ENCODE measurements at regions not wholly inside any gene's neighbourhood (a gene's known extent, or its start where the extent isn't known, plus 50 kb on each side); places are given as distances from the start of the nearest gene placed in this dataset.
"Not testable (repeated sequence)": the region's sequence is repeated elsewhere in the genome, so short reads cannot be mapped to it uniquely, and the experiment has no call there.

DNA sequence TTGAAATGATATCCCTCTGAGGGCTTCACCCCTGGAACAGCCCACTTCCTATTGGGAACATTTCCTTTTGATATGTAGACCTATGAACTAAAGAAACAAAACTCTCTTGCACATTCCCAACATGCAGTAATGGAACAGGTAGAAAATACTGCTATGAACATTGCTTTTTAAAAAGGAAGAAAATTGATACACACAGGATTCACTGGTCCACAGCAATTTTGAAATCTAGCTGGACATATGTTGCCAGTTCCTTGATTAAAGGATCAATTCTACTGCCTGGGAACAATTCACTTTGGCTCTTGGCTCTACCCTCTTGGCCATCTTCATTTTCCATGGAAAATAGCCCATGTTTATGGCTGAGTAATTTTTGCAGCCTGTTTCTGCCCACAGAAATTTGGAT, 74.9 kb upstream of the ZNF280D start:
- no peak for DNase-seq

DNA sequence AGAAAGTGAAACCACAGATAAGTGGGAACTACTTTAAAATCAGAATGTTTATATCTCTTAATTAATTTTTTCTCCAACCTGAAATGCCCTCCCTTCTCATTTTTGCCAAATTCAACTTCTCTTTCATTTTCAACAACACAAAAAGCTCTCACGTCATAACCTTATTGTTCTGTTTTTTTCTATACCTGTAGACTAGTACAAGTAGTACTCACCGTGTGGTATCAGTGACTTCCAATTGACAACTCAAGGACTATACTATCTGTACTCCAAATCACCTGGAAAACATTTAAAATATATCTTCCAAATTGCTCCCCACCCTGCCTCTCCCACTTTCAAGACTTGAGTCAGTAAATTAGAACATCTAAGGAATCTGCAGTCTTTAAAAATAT, 72.8 kb upstream of the ZNF280D start:
- DNase-seq = no peak

DNA sequence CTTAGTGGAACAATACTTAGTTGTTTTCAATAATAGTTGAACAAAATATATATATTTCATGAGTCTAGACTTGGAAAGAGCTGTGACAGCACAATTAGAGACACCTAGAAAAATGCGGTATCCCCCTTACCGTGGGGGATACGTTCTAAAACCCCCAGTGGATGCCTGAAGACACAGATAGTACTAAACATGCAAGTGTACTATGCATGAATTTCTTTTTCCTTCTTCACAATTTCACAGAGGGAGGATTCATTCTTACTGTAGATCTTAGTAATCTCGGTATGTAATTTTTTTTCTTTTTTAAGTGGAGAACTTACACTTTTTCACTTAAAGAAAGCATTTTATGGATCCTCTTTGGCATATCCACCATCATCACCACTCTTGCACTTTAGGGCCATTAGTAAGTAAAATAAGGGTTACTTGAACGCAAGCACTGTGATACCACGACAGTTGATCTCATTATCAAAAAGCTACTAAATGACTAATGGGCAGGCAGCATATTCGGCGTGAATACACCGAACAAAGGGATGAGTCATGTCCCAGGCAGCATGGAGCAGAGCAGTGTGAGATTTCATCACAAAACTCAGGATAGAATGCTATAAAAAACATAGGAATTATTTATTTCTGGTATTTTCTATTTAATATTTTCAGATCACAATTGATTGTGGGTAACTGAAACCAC, 72.3 kb upstream of the ZNF280D start:
- DNase-seq = peak; percentile 24

DNA sequence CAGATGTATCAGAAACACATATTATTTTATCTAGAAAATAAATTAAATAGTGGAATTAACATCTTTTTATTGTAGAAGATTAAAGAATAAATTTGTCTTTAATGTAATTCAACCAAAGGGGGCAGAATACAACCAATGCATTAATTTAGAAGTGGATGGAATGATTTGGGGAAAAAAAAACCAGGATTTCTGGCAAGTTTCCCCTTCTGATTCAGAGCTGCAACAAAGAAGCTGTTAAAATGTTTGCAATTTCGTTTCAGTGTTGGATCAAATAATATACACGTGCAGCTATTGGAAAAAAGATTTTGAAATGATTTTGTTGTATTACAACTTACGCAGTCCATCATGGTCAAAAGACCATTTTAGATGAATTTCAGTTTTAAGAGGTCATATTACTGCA, 71.6 kb upstream of the ZNF280D start:
- DNase-seq = no peak

DNA sequence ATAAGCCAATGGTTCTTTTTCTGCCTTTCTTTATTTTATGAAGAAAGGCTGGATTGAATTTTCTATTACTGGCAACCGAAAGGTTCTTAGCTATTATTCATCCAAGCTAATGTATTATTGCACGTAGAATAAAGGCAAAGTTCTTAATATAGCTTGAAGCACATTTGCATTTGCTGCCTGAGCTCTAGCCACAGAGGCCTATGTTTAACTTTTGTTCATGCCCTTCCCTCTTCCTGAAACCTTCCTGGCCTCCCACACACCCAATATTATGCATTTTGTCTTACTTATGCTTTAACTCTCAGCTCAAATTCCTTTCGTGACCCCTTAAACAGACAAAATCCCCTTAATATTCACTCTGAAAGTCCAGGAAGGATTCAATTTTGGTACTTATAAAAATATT, 71.0 kb upstream of the ZNF280D start:
- no peak for DNase-seq

DNA sequence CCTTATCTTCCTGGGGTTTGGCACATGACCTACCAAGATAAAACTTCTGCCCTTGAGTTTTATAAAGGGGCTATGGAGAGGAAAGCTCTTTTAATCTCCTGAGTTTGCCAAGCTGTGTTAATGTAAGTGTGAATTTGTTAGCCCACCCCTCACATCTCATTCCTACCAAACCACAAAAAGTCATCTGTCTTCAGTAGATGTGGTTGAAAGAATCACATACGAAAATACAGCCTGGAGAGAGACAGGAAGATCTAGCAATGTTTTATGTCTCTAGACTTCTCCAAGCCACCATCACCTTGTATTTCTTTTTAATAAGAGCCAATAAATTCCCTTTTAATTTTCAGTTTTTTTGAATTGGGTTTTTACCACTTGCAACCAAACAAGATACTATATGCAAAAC, 68.9 kb upstream of the ZNF280D start:
- DNase-seq = no peak

DNA sequence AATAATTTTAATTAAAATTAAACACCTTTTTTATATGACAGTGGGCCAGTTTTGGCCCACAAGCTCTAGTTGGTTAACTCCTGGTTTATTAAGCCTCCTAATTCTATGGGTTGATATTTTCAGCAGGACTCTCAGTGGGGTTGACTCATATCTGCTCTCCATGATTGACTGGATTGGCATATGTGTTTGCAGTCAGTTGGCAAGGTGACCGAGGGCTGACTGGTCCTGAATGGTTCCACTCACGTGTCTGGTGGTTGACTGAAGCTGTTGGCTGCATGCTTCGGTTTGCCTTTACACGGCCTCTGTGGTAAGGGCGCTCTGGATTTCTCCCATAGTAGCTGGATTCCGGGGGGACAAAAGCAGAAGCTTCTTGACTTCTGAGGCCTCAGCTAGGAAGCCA, 65.3 kb upstream of the ZNF280D start:
- DNase-seq = peak; percentile 48

DNA sequence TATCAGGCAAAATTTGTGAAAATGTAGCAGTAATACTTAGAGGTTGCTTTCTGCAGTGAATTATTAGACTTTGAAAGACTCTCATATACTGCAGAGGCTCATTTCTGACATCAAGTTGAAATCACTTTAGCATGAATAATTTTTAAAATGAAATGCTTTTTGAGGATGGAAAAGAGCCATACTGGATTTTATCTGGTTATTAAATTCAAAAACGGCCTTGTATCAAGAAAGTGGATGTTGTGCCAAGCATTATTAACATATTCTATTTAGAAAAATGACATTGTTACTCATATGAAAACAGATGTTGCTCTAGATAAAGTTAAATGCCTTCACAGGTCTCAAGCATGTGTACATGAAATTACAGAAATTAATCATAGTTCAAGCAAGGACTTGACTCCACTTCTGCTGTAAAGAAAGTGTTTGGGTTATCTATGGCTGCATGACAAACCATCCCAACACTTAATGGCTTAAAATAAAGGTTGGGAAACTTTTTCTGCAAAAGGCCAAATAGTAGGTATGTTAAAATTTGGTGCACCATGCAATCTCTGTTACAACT, 64.5 kb upstream of the ZNF280D start:
- DNase-seq = no peak

DNA sequence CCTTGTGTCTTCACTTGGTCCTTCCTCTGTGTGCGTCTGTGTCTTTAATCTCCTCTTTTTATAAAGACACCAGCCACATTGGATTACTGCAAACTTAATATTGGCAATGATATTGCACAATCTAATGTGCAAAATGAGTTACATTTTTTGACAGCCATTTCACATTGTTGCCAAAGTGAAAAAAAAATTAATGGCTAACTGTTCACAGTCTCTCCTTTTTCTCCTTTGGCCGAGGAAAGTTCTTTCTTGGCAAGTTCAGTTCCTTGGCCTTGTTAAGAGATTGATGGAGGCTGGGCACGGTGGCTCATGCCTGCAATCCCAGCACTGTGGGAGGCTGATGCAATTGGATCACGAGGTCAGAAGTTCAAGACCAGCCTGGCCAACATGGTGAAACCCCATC, 62.2 kb upstream of the ZNF280D start:
- DNase-seq = no peak

DNA sequence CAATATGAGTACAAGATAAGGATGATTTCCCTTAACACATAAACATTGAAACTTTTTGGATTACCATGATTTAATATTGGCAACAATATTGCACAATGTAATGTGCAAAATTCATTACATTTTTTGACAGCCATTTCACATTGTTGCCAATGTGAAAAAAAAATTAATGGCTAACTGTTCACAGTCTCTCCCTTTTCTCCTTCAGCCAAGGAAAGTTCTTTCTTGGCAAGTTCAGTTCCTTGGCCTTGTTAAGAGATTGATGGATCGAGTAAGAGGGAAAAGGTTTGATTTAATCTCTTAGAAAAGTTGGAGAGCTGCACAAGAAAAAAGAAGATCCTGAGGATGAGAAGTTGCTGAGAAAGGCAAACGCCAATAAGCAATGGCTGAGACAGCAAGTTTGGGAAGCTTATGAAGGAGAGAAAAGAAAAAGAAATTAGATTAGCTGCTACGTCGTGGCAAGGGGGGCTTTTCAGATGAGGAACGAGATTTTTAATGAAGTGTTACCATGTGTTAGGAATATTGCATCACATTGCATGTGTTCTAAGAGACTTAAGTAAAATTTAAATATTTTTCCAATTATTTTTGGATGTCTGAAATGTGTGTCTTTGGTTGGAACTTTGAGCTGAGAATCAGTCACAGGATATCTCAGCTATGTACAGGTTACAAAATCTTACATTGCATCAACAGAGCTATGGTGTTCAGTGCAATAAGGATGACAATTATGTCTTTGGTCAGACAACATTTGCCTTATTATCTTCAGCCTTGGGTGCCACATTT, 61.4 kb upstream of the ZNF280D start:
- no peak for DNase-seq

DNA sequence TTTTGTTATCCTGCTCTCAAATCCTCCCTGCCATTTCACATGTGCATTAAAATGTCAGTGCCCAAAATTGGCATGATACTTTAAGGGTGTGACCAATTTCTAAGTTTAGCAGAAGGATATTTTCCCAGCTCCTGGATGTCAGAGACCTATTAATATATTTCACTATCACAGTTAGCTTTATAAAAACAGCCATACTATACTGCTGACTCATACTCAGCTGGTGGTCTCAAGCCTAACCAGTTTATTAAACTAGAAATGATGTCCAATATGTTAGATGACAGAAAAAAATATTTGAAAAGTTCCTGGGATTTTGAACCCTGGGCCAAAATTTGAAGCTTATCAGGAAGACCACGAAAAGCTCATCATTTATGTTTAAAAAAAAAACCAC, 60.9 kb upstream of the ZNF280D start:
- DNase-seq = no peak

DNA sequence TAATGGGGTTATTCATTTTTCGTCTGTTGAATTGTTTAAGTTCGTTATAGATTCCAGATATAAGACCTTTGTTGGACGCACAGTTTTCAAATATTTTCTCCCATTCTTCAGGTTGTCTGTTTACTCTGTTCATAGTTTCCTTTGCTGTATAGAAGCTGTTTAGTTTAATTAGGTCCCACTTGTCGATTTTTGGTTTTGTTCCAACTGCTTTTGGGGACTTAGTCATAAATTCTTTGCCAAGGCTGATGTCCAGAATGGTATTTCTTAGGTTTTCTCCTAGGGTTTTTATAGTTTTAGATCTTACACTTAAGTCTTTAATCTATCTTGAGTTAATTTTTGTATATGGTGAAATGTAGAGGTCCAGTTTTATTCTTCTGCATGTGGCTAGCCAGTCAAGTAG, 58.9 kb upstream of the ZNF280D start:
- DNase-seq = no peak

DNA sequence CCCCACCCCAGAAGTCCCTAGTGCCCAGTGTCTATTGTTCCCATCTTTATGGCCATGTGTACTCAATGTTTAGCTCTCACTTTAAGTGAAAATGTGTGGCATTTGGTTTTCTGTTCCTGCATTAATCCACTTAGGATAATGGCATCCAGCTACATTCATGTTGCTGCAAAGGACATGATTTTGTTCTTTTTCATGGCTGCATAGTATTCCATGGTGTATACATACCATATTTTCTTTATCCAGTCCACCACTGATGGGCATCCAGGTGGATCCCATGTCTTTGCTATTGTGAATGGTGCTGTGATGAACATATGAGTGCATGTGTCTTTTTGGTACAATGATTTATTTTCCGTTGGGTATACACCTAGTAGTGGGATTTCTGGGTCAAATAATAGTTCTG, 58.2 kb upstream of the ZNF280D start:
- not testable (repeated sequence) for DNase-seq

DNA sequence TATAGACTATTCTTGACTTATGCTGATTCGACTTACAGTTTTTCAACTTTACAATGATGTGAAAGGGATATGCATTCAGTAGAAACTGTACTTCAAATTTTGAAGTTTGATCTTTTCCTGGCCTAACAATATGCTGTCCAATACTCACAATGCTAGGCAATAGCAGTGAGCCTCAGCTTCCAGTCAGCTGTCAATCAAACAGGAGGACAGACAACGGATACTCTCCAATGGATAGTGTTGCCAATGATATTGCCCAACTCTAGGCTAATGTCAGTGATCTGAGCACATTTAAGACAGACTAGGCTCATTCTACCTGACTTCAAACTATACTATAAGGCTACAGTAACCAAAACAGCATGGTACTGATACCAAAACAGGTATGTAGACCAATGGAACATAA, 55.0 kb upstream of the ZNF280D start:
- no peak for DNase-seq

DNA sequence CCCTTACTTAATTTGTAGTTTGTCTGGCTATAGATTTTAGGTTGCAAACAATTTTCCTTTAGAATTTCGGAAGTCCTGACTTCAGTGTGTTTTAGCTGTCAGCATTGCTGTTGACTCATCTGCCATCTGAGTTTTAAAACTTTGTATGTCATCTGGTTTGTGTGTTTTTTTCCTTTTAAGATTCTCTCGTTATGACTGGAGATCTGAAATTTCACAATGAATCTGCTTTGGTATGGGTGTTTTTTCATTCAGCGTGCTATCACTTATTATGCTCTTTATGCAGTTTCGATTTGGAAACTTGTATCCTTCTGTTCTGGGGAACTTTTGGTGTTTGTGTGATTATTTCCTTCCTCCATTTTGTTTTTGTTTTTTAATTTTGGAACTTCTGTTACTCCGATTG, 53.7 kb upstream of the ZNF280D start:
- DNase-seq = no peak

DNA sequence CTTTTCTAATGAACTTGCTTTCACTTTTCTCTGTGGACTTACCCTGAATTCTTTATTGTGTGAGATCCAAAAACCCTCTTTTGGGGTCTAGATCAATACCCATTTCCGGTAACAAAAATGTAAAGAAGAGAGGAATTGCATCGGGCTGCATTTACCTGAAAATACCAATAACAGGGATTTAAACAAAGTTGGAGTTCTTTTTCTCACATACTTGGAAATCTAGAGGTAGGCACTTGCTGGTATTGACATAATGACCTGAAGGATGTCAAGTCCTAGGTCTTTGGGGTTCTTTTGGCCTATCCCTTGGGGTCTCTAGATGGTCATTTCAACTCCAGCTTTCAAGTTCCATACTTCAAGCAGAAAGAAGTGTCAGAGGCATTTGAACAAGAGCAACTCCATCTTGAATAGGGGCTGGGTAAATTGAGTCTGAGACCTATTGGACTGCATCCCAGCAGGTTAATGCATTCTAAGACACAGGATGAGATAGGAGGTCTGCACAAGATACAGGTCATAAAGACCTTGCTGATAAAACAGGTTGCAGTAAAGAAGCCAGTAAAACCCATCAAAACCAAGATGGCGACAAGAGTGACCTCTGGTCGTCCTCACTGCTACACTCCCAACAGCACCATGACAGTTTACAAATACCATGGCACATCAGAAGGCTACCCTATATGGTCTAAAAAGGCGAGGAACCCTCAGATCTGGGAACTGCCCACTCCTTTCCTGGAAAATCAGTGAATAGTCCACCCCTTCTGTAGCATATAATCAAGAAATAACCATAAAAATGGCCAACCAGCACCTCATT, 50.8 kb upstream of the ZNF280D start:
- no peak for DNase-seq

DNA sequence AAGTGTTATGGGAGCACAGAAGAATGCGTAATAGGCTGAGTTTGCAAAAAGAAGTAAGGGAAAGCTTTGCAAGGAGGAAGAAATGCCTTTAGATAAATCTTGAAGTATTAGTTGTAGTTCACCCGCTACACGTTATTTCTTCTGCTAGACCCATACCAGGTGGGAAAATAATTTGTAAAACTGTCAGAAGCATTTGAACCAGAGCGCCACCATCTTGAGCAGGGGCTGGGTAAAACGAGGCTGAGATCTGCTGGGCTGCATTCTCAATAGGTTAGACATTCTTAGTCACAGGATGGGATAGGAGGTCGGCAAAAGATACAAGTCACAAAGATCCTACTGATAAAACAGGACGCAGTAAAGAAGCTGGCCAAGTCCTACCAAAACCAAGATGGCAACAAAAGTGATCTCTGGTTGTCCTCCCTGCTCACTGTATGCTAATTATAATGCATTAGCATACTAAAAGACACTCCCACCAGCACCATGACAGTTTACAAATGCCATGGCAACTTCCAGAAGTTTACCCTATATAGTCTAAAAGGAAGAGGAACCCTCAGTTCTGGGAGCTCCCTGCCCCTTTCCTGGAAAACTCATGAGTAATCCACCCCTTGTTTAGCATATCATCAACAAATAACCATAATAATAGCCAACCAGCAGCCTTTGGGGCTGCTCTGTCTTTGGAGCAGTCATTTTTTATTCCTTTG, 50.0 kb upstream of the ZNF280D start:
- DNase-seq = no peak

All from stimulated activated CD4-positive, alpha-beta T cell treated with anti-CD3 and anti-CD28 coated beads, Interleukin-1b, Interleukin-23, amount 100 ng/mL, for 48 hours (primary cell).